ENCODE measurements at regions not wholly inside any gene's neighbourhood (a gene's known extent, or its start where the extent isn't known, plus 50 kb on each side); places are given as distances from the start of the nearest gene placed in this dataset.

GRCh38 chr3:176619833-176620232 lies 577.4 kb downstream of the TBL1XR1 start:
- TF ChIP-seq EZH2 (IDR thresholded peaks at IDR 0.05; ENCODE audit: insufficient read depth, low read length) (no peak), CTCF (IDR thresholded peaks at IDR 0.05; ENCODE audit: insufficient read depth, low read depth, low read length) (no peak)

Data from astrocyte (in vitro differentiated cells and primary cell).